ENCODE measurements at regions not wholly inside any gene's neighbourhood (a gene's known extent, or its start where the extent isn't known, plus 50 kb on each side); places are given as distances from the start of the nearest gene placed in this dataset.

DNA sequence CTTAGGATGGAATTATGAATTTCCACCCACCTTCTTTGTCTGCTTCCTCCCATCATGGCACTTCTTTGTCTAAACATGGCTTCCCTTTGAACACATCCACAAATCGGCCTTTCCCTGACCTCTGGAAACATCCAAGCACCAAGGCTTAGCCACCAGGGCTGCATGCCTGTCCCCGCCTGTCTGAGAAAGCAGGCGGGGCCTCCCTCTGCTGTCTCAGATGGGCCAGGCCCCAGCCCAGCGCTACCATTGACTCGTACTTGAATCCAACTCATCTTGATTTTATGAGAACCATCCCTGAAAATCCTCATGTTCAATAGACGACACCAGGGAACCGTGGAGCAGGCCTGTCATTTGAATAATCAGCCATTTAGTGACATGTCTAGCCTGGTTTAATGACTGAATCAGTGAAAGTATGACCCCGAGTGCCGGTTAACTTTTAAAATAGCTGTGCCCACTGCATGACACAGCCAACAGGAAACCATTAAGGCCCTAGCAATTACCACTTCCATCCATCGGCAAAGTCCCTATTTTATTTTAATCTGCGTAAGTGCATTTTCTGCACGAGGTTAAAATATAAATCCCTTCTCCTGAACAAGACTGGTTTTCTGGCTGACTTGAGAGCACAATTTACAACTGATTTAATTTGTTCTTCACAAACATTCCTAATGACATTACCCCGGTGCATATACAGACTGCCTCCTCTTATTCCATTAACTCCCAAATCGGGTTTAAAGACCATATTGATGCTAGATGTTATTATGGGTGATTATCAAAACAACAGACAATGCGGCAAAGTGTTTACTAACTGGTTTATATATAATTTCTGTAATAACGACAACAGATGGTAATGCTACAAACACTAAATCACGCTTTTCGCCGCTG lies 194.7 kb downstream of the BUB3 start:
- no peak for TF ChIP-seq POLR2A (IDR thresholded peaks at IDR 0.05)
- TF ChIP-seq, protein P1, sequence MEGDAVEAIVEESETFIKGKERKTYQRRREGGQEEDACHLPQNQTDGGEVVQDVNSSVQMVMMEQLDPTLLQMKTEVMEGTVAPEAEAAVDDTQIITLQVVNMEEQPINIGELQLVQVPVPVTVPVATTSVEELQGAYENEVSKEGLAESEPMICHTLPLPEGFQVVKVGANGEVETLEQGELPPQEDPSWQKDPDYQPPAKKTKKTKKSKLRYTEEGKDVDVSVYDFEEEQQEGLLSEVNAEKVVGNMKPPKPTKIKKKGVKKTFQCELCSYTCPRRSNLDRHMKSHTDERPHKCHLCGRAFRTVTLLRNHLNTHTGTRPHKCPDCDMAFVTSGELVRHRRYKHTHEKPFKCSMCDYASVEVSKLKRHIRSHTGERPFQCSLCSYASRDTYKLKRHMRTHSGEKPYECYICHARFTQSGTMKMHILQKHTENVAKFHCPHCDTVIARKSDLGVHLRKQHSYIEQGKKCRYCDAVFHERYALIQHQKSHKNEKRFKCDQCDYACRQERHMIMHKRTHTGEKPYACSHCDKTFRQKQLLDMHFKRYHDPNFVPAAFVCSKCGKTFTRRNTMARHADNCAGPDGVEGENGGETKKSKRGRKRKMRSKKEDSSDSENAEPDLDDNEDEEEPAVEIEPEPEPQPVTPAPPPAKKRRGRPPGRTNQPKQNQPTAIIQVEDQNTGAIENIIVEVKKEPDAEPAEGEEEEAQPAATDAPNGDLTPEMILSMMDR (IDR thresholded peaks at IDR 0.05) = no peak
- DNase-seq (ENCODE audit: low spot score in 2 of 2) = no peak
- WGBS, 2 donors = 78 to 79% methylated on average over 19 of the region's 19 CpGs
- no peak overlapping the region for H3K4me3 ChIP-seq (ENCODE audit: low read depth, poor library complexity, severe bottlenecking)
- intact Hi-C loops (cut with DNase I; ENCODE audit: low total_unique reads) = no loop called here

DNA sequence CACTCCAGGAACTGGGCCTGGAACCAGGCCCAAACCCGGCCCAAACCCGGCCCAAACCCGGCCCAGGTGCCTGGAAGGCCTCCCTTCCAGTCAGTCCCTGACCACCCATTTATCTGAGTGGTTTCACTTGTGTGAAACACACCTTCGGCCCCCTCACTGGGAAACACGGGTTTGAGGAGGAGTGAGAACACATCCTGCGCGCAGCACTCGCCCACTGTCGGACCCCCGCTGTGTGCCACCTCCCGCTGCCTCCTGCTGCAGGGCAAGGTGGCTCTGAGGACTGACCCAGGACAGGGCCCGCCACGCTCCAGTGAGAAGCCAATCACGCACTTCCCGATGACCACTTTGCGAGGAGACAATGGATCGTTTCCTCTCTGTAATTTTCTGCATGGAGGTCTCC lies 197.5 kb downstream of the BUB3 start:
- TF ChIP-seq, protein P1 (IDR thresholded peaks at IDR 0.05) = no peak
- no peak for TF ChIP-seq POLR2A (IDR thresholded peaks at IDR 0.05)
- WGBS, 2 donors = 80 to 83% methylated on average over 17 of the region's 17 CpGs
- no peak for DNase-seq (ENCODE audit: low spot score in 2 of 2)
- no peak overlapping the region for H3K4me3 ChIP-seq (ENCODE audit: low read depth, poor library complexity, severe bottlenecking)
- intact Hi-C loops (cut with DNase I; ENCODE audit: low total_unique reads) = no loop called here

DNA sequence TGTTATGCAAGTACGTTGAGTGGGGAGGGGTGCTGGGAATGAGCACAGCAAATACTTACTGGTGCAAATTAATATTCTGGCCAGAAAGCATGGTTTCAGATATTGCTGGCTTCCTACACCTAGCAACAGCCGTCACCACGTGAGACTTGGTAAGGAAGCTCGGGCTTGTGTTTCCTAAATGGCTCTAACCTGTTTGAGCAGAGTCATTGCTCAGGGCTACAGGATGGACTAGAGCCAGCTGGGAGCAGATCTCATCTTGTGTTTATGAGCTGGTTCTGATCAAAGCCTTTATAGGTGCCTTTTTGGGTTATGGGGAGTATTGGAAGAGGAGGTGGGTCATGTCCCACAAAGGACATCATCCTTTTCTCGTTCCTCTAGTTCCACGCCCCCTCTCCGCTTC lies 200.3 kb downstream of the BUB3 start:
- TF ChIP-seq, protein P1 (IDR thresholded peaks at IDR 0.05) = no peak
- TF ChIP-seq POLR2A (IDR thresholded peaks at IDR 0.05) = no peak
- intact Hi-C loops (cut with DNase I; ENCODE audit: low total_unique reads) = no loop called here
- peak in 1 of 2 donors; percentile 48 for DNase-seq (ENCODE audit: low spot score in 2 of 2)
- no peak overlapping the region for H3K4me3 ChIP-seq (ENCODE audit: low read depth, poor library complexity, severe bottlenecking)
- WGBS, 2 donors = 28 to 38% methylated on average over 7 of the region's 7 CpGs

DNA sequence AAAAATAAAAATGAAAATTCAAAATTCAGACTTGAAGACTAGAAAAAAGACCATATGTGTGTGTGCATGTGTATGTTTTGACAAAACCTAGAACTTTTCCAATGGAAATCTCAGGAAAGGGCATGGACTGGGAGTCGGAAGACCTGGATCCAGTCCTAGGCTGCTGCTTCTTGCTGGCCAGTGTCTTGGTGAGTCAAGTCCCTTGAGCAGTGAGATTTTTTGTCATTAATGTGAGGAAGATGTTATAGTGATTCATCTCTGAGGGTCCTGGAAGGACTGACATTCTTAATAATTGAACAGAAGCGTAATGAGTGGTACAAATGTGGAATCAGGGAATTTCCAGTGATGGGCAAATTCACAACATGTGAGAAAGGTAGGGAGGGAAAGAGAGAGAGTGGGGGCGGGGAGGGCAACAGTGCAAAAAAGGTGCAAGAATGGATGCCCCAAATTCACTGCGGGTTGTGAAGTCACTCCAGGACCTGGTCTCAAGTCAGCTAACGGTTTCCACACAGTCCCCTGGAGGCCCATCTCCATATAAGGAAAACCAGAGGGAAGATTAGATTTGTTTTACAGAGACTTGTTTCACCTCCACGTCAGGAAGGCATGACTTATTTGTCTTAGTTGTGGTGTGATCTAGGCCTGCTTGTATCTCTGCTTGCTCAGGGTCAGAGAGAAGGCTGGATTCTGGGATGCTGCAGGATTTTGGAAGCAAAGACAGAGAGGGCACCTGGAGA lies 201.7 kb downstream of the BUB3 start:
- intact Hi-C loops (cut with DNase I; ENCODE audit: low total_unique reads) = no loop called here
- DNase-seq (ENCODE audit: low spot score in 2 of 2) = no peak
- 63 to 64% methylated on average over 6 of the region's 6 CpGs for WGBS, 2 donors
- TF ChIP-seq POLR2A (IDR thresholded peaks at IDR 0.05) = no peak
- TF ChIP-seq, protein P1 (IDR thresholded peaks at IDR 0.05) = no peak
- no peak overlapping the region for H3K4me3 ChIP-seq (ENCODE audit: low read depth, poor library complexity, severe bottlenecking)

DNA sequence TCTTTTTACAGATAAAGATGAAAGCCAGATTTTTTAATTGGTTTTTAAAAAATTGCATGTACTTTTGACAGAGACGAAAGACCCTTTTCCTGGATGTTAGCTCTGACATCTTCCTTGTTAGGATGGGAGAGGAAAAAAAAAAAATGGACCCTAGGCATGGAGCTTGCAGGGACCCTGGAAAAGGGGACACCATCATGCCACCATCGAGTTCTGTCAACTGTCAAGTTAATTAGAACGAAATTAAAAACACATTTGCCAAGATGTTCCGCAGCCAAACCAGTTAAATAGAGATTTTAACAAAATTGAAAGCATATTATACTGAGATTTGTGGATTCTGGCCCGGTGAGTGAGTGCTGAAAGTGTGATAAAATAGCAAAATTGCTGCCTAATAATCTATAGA lies 202.6 kb downstream of the BUB3 start:
- intact Hi-C loops (cut with DNase I; ENCODE audit: low total_unique reads) = no loop called here
- WGBS, 2 donors = 53 to 61% methylated on average over 5 of the region's 5 CpGs
- TF ChIP-seq, protein P1 (IDR thresholded peaks at IDR 0.05) = no peak
- no peak for TF ChIP-seq POLR2A (IDR thresholded peaks at IDR 0.05)
- H3K4me3 ChIP-seq (ENCODE audit: low read depth, poor library complexity, severe bottlenecking) = no peak overlapping the region
- DNase-seq (ENCODE audit: low spot score in 2 of 2) = no peak

Measured in lower leg skin (tissue), 4 donors.